ENCODE measurements at regions not wholly inside any gene's neighbourhood (a gene's known extent, or its start where the extent isn't known, plus 50 kb on each side); places are given as distances from the start of the nearest gene placed in this dataset.
"Not testable (repeated sequence)": the region's sequence is repeated elsewhere in the genome, so short reads cannot be mapped to it uniquely, and the experiment has no call there.

DNA sequence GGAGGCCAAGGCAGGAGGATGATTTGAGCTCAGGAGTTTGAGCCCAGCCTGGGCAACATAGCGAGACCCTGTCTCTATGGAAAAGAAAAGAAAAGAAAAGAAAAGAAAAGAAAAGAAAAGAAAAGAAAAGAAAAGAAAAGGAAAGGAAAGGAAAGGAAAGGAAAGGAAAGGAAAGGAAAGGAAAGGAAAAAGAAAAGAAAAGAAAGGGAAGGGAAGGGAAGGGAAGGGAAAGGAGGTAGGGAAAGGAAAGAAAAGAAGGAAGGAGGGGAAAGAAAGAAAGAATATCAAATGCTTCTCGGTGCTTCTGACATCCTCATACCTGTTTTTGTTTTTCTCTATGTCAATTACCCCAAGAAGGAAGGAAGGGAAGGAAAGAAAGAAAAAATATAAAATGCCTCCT is 181.2 kb upstream of the GRIA3 start:
- TF ChIP-seq, protein P1, sequence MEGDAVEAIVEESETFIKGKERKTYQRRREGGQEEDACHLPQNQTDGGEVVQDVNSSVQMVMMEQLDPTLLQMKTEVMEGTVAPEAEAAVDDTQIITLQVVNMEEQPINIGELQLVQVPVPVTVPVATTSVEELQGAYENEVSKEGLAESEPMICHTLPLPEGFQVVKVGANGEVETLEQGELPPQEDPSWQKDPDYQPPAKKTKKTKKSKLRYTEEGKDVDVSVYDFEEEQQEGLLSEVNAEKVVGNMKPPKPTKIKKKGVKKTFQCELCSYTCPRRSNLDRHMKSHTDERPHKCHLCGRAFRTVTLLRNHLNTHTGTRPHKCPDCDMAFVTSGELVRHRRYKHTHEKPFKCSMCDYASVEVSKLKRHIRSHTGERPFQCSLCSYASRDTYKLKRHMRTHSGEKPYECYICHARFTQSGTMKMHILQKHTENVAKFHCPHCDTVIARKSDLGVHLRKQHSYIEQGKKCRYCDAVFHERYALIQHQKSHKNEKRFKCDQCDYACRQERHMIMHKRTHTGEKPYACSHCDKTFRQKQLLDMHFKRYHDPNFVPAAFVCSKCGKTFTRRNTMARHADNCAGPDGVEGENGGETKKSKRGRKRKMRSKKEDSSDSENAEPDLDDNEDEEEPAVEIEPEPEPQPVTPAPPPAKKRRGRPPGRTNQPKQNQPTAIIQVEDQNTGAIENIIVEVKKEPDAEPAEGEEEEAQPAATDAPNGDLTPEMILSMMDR (IDR thresholded peaks at IDR 0.05), result not testable (repeated sequence)
- not testable (repeated sequence) for TF ChIP-seq POLR2A (IDR thresholded peaks at IDR 0.05)
